Psoas muscle (tissue), 7 donors: ENCODE measurements at regions not wholly inside any gene's neighbourhood (a gene's known extent, or its start where the extent isn't known, plus 50 kb on each side); places are given as distances from the start of the nearest gene placed in this dataset.

Experiments
- ATAC-seq, 4 donors: fragments of 200-7000 bp; cut with Tn5 transposase; one replicate each; pipeline ENCODE4 v1.9.1; 2020; ENCODE audit warnings: moderate library complexity in 3 of 4, mild to moderate bottlenecking in 2 of 4
- DNase-seq, 2 donors: peaks; one replicate each; pipeline ENCODE4 v3.0.0-alpha.2; 2020
- H3K27ac ChIP-seq: fragments of 200-600 bp; one replicate; pipeline ENCODE4 v1.8.0; 2022
- H3K27me3 ChIP-seq, 3 donors: fragments of 200-600 bp in 1 of 3; one replicate each; pipeline versions ENCODE4 v1.6.1 to v1.8.0; 2013 to 2022; ENCODE audit warnings: low read length in 2 of 3, mild to moderate bottlenecking in 2 of 3, moderate library complexity in 1 of 3; ENCODE audit not compliant: insufficient read depth in 3 of 3
- H3K36me3 ChIP-seq, 2 donors: fragments of 200-600 bp in 1 of 2; one replicate each; pipeline versions ENCODE4 v1.6.1 to v1.8.0; 2013 to 2022; ENCODE audit warnings: low read depth in 1 of 2, mild to moderate bottlenecking in 1 of 2, moderate library complexity in 1 of 2; ENCODE audit not compliant: insufficient read depth in 1 of 2
- H3K4me1 ChIP-seq: fragments of 200-600 bp; one replicate; pipeline ENCODE4 v1.8.0; 2022
- H3K4me3 ChIP-seq: fragments of 200-600 bp; one replicate; pipeline ENCODE4 v1.8.0; 2022; ENCODE audit warnings: mild to moderate bottlenecking
- H3K9me3 ChIP-seq: fragments of 200-600 bp; one replicate; pipeline ENCODE4 v1.8.0; 2022
- WGBS, 3 donors: extraction: QIAGEN DNeasy Blood & Tissue Kit; methylation state at CpG; one replicate each; pipeline versions ENCODE4 v1.1.6 to v1.1.7; 2013; 5-methylcytosine and 5-hydroxymethylcytosine counted together
- intact Hi-C, 2 donors: fragments of 100-400 bp; cut with DNase I; formaldehyde crosslinking; loops; one replicate each; pipeline versions ENCODE4 v1.11.0 to v1.14.2; 2022
- TF ChIP-seq, protein P1 (sequence below): fragments of 200-600 bp; IDR thresholded peaks from one replicate; pipeline ENCODE4 v1.8.0; 2022; ENCODE audit warnings: antibody characterized with exemption
- donor health status: healthy with polysubstance abuse.
- donor health status: DM: no; HTN: no; CAD: no; lungs with moderate emphysema.
- donor health status: Bipolar disorder and iron deficiency.
- donor health status: healthy.
- donor health status: DM: yes; HTN: yes; CAD: no.
- donor health status: DM: no; HTN: no; CAD: no.
- donor health status: DM: yes; HTN: yes; CAD: no.

DNA sequence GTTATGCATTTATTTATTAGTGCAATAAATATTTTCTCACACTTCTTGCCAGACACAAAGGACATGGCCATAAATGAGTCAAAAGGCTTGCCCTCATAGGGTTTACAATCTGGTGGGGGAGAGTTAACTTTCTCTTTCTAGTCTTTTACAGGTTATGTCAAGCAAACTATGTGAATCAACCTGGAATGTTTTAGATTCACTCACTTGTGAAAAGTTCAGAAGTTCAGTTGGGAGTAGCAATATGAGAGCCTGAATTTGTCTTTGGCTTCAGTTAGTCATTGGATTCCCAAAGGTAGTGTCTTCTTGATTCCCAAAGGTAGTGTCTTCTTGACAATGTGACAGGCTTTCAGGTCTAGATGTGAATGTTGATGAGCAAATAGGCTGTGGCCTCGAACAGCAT, 264.8 kb downstream of the SOX2 start:
- TF ChIP-seq, protein P1, sequence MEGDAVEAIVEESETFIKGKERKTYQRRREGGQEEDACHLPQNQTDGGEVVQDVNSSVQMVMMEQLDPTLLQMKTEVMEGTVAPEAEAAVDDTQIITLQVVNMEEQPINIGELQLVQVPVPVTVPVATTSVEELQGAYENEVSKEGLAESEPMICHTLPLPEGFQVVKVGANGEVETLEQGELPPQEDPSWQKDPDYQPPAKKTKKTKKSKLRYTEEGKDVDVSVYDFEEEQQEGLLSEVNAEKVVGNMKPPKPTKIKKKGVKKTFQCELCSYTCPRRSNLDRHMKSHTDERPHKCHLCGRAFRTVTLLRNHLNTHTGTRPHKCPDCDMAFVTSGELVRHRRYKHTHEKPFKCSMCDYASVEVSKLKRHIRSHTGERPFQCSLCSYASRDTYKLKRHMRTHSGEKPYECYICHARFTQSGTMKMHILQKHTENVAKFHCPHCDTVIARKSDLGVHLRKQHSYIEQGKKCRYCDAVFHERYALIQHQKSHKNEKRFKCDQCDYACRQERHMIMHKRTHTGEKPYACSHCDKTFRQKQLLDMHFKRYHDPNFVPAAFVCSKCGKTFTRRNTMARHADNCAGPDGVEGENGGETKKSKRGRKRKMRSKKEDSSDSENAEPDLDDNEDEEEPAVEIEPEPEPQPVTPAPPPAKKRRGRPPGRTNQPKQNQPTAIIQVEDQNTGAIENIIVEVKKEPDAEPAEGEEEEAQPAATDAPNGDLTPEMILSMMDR = no peak
- 64 to 80% (median 75%) methylated on average over 1 of the region's 1 CpG for WGBS, 3 donors
- ATAC-seq = no peak

DNA sequence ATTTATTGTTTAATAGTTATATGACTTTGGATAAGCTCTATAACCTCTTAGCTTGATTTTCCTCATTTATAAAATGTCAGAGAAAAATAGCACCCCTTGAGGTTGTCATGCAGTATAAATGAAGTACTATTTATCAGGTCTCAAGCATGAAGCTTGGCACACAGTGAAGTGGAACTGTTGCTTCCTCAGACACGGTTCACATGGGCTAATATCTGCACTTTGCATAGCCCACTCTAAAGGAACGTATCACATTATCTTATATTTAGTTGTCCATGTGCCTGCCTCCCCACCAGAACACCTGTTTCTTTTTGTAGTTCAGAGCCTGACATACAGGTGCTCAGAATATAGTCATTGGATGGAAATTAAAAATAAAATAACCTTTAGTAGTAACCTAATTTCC, 273.7 kb downstream of the SOX2 start:
- Histone ChIP-seq H3K36me3 (no peaks in the 10 kb centered on the region), H3K4me1 (no peaks in the 10 kb centered on the region), H3K27ac (no peak overlapping the region), H3K27me3 (no peaks in the 10 kb centered on the region), H3K4me3 (no peak overlapping the region), H3K9me3 (no peaks in the 10 kb centered on the region)
- intact Hi-C loops = no loop called here
- ATAC-seq (no peak), DNase-seq (no peak)
- WGBS, 3 donors = 41 to 52% (median 50%) methylated on average over 2 of the region's 2 CpGs
- TF ChIP-seq, protein P1 = no peak

More for the DNA sequence above, 264.8 kb downstream of the SOX2 start:
- H3K4me1 ChIP-seq = no peaks in the 10 kb centered on the region
- H3K27me3 ChIP-seq = no peaks in the 10 kb centered on the region
- no peaks in the 10 kb centered on the region for H3K36me3 ChIP-seq
- DNase-seq = no peak
- no peaks in the 10 kb centered on the region for H3K9me3 ChIP-seq
- no peak overlapping the region for H3K4me3 ChIP-seq
- intact Hi-C loops = no loop called here
- H3K27ac ChIP-seq = no peak overlapping the region

DNA sequence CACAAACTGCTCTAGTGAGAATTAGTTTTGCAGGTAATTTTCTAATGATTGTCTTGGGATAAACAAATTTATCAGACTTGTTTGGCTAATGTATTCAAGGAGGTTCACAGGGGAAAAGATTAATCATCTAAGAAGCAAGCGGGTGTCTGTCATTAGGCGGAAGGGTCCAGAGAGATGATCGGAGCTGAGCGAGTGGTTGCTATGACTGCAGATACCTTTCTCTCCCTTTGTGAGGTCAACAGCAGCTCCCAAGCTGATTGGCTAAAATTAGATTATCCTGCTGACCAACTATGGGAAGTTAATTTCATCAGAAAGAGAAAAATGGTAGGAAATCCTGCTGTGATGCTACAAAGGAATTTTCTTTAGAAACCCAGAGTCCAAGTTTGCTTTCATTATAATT, 276.0 kb downstream of the SOX2 start:
- Histone ChIP-seq H3K4me3 (no peak overlapping the region), H3K36me3 (no peaks in the 10 kb centered on the region), H3K4me1 (no peaks in the 10 kb centered on the region), H3K9me3 (no peaks in the 10 kb centered on the region), H3K27ac (no peak overlapping the region), H3K27me3 (no peaks in the 10 kb centered on the region)
- 77 to 85% (median 80%) methylated on average over 4 of the region's 4 CpGs for WGBS, 3 donors
- intact Hi-C loops = no loop called here
- DNase-seq (no peak), ATAC-seq (no peak)
- TF ChIP-seq, protein P1 = no peak

DNA sequence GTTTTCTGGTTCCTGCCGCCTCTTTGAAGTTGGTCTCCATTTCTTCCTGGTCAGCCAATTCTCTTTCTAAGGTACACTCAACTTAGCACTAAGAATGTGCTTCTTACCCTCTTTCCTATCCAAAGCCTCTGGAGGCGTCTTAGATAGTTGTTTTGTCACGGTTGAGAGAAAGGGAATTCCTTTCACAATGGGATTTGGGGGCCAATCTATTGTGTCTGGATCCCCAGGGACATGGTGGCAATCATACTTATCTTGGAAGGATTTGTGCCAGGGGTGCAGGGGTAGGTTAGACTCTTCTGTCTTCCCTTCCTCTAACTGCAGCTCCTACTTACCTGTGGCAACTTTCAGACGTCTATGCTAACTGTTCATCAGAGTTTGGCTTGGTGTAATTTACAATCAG, 287.1 kb downstream of the SOX2 start:
- 72 to 74% (median 74%) methylated on average over 4 of the region's 4 CpGs for WGBS, 3 donors
- intact Hi-C loops = no loop called here
- Histone ChIP-seq H3K4me3 (no peak overlapping the region), H3K36me3 (no peaks in the 10 kb centered on the region), H3K4me1 (no peaks in the 10 kb centered on the region), H3K27me3 (peaks cover 0 to 3% (median 0%) of the 10 kb centered on the region in 3 donors), H3K27ac (no peak overlapping the region), H3K9me3 (no peaks in the 10 kb centered on the region)
- ATAC-seq = no peak
- TF ChIP-seq, protein P1 = no peak
- DNase-seq = no peak

DNA sequence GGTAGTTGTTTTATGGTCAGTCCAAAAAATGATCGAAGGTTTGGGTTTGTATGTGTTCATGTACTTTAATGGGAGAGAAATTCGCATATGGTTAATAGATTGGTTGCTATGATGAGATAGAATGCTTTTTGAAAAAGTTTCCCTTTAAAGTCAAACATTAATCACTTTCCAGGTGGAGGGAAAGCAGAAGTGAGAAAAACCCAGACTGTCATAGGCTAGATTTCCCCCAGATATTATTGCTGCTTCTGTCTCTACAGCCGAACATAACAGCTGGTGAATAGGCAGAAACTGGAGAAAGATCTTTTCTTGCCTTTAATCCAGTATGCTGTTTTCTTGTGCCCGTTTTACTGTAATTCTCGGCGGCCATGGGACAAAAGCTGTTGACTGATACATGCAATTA, 287.6 kb downstream of the SOX2 start:
- ATAC-seq = no peak
- intact Hi-C loops = no loop called here
- 56 to 69% (median 57%) methylated on average over 6 of the region's 6 CpGs for WGBS, 3 donors

More for the DNA sequence above, 287.6 kb downstream of the SOX2 start:
- DNase-seq = no peak
- Histone ChIP-seq H3K27ac (no peak overlapping the region), H3K4me3 (no peak overlapping the region), H3K36me3 (no peaks in the 10 kb centered on the region), H3K9me3 (no peaks in the 10 kb centered on the region), H3K27me3 (peaks cover 0 to 3% (median 0%) of the 10 kb centered on the region in 3 donors), H3K4me1 (no peaks in the 10 kb centered on the region)
- TF ChIP-seq, protein P1 = no peak
